Spinal cord (tissue), 9 donors: ENCODE measurements at regions not wholly inside any gene's neighbourhood (a gene's known extent, or its start where the extent isn't known, plus 50 kb on each side); places are given as distances from the start of the nearest gene placed in this dataset.
A peak's percentile ranks its signal among the peaks of the same experiment; 100 is the strongest.

ENCODE experiments used
- DNase-seq, 6 donors: peaks; one replicate each; pipeline versions ENCODE4 v3.0.0 to v3.0.0-alpha.2; 2013 to 2015; ENCODE audit warnings: low spot score in 6 of 6, low read depth in 4 of 6
- H3K27ac ChIP-seq: one replicate; pipeline ENCODE4 v1.5.1; 2013; ENCODE audit warnings: low read depth, low read length, control low read depth
- H3K27me3 ChIP-seq: one replicate; pipeline ENCODE4 v1.6.1; 2013; ENCODE audit warnings: low read length; ENCODE audit not compliant: control insufficient read depth, insufficient read depth
- H3K36me3 ChIP-seq: one replicate; pipeline ENCODE4 v1.6.1; 2013; ENCODE audit warnings: low read length; ENCODE audit not compliant: control insufficient read depth, insufficient read depth
- H3K4me1 ChIP-seq: one replicate; pipeline ENCODE4 v1.6.1; 2013; ENCODE audit warnings: low read length; ENCODE audit not compliant: control insufficient read depth, insufficient read depth
- H3K4me3 ChIP-seq: one replicate; pipeline ENCODE4 v1.5.1; 2013; ENCODE audit warnings: low read depth, low read length, control low read depth
- H3K9me3 ChIP-seq: one replicate; pipeline ENCODE4 v1.6.1; 2013; ENCODE audit warnings: low read length; ENCODE audit not compliant: control insufficient read depth, insufficient read depth
- WGBS: methylation state at CpG from one replicate; pipeline ENCODE4 v1.1.5; 2013; ENCODE audit warnings: missing lambda C conversion rate; ENCODE audit not compliant: insufficient coverage; 5-methylcytosine and 5-hydroxymethylcytosine counted together
- donor health status: healthy.

GRCh38 chr17:56057869-56058268, 95.4 kb upstream of the ANKFN1 start:
- no peak for DNase-seq
- no peak overlapping the region for H3K4me3 ChIP-seq
- H3K9me3 ChIP-seq, result no peaks in the 10 kb centered on the region
- H3K4me1 ChIP-seq, result no peaks in the 10 kb centered on the region
- H3K36me3 ChIP-seq, result no peaks in the 10 kb centered on the region
- no CpG with 5 or more reads among the region's 3 CpGs for WGBS
- no peaks in the 10 kb centered on the region for H3K27me3 ChIP-seq
- H3K27ac ChIP-seq, result no peak overlapping the region

DNA sequence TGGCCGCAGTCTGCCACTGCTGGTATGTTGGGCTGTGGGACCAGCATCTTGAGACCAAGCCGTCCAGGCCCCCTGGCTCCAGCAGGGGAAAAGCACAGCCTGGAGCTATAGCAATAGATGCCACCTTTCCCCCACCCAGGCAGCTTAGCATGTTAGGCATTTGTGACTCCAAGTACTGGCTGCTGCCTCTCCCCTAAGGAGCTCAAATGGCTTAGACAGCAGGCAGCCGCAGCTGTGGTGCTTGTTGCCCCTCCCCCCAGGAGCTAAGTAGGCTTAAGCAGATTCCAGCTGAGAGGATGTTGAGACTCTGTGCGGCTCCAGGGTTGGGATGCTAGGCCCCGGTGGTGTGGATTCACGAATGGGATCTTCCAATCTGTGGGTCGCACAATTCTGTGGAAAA, 88.8 kb upstream of the ANKFN1 start:
- no peak overlapping the region for H3K27ac ChIP-seq
- no peaks in the 10 kb centered on the region for H3K36me3 ChIP-seq
- no peak overlapping the region for H3K4me3 ChIP-seq
- no peaks in the 10 kb centered on the region for H3K27me3 ChIP-seq
- DNase-seq, result no peak
- H3K4me1 ChIP-seq, result no peaks in the 10 kb centered on the region
- WGBS, result 64% methylated on average over 6 of the region's 7 CpGs
- no peaks in the 10 kb centered on the region for H3K9me3 ChIP-seq

DNA sequence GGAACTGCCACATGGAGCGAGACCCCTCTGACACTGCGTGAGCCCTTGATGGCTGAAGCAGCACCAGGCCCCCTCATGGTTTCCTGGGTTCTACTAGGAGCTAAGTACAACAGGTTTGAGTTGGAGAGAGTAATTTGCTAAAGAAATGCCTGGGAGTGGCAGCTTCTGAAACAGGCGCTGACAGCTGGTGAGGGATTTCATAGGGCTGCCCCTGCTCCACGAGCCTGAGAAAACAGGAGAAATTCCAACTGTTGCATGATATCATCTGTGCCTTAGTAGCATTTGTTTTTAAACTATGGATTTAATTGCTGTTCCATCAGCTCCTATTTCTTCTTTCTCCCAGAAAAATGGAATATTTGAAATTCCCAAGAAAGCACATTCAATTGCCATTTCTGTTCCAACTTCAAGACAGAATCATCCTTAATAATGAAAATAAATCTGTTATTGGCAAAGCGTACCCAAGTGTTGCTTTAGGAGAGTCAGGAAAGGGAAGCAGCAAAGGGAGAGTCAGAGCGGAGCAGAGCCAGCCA, 78.8 kb upstream of the ANKFN1 start:
- DNase-seq, result peak in 2 of 6 donors; percentile 1 to 69
- Histone ChIP-seq H3K27me3 (no peaks in the 10 kb centered on the region), H3K36me3 (no peaks in the 10 kb centered on the region), H3K4me3 (no peak overlapping the region), H3K9me3 (no peaks in the 10 kb centered on the region), H3K4me1 (no peaks in the 10 kb centered on the region), H3K27ac (no peak overlapping the region)
- 80% methylated on average over 4 of the region's 6 CpGs for WGBS

DNA sequence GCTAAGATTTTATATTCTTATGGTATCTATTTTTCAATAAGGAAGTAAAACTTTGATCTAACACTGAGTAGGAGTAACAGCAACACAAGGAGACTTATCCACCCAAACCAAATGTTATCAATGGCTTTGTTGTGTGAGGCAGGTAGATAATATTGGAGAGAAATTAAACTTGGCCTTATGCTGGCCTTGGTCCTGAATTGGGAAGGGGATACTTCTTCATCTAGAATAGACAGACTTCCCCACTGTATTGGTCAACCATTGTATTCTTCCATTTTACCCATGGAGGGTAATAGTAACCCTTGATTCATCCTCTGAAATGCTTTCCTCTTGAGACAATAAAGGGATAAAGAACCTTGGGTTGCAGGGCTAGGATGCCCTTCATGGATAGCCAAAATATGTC, 76.3 kb upstream of the ANKFN1 start:
- no peak overlapping the region for H3K4me3 ChIP-seq
- no peaks in the 10 kb centered on the region for H3K9me3 ChIP-seq
- no peaks in the 10 kb centered on the region for H3K27me3 ChIP-seq
- H3K27ac ChIP-seq, result no peak overlapping the region
- H3K36me3 ChIP-seq, result no peaks in the 10 kb centered on the region
- no peaks in the 10 kb centered on the region for H3K4me1 ChIP-seq
- DNase-seq, result no peak

DNA sequence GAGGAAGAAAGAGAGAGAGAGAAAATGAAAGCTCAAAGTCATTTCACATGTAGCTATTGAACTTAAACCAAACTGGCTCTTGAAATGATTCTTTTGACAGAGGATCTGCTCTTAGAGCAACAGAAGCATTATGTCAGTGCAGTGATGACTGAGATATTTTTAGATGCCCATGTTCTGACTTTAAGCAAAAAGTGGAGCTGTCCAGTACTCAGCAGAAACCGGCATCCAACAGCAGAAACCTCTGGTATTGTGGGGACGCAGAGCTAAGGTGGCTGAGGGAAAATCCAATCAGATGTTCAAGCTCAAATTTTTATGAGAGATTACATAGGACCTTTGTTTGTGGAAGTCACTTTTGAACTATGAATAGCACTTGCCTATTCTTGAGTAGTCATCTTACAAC, 69.8 kb upstream of the ANKFN1 start:
- H3K36me3 ChIP-seq, result no peaks in the 10 kb centered on the region
- DNase-seq, result peak in 1 of 6 donors; percentile 25
- no peak overlapping the region for H3K27ac ChIP-seq
- H3K9me3 ChIP-seq, result no peaks in the 10 kb centered on the region
- H3K27me3 ChIP-seq, result no peaks in the 10 kb centered on the region
- H3K4me3 ChIP-seq, result no peak overlapping the region
- H3K4me1 ChIP-seq, result no peaks in the 10 kb centered on the region
- 75% methylated on average over 1 of the region's 2 CpGs for WGBS

DNA sequence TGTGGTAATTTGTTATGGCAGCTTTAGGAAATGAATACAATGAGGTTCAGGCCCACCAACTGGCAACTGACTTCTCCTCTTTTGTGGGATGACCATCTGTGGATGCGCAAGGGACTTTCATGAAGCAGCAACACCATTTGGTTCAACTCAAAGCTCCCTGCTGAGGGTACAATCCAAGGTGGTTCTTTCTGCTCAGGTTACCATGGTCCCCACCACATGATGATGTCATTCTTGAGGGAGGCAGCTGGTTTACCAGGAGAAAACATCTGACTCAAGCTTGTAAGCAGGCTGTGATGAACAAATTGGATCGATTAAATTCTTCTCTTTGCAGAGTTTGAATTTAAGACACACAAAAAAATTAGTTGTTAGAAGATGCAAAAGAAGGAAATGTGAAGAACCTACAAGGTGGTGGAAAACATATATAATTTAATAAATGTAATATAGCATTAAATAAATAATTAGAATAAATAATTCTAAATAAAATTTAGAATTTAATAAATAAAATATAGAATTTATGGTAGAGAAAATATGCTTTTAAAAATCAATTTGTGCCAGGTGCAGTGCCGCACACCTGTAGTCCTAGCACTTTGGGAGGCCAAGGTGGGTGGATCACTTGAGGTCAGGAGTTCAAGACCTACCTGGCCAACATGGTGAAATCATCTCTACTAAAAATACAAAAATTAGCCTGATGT, 67.6 kb upstream of the ANKFN1 start:
- no peak overlapping the region for H3K4me3 ChIP-seq
- no peaks in the 10 kb centered on the region for H3K9me3 ChIP-seq
- DNase-seq, result no peak
- 100% methylated on average over 1 of the region's 3 CpGs for WGBS
- H3K27me3 ChIP-seq, result no peaks in the 10 kb centered on the region
- no peaks in the 10 kb centered on the region for H3K4me1 ChIP-seq
- no peak overlapping the region for H3K27ac ChIP-seq
- H3K36me3 ChIP-seq, result no peaks in the 10 kb centered on the region

DNA sequence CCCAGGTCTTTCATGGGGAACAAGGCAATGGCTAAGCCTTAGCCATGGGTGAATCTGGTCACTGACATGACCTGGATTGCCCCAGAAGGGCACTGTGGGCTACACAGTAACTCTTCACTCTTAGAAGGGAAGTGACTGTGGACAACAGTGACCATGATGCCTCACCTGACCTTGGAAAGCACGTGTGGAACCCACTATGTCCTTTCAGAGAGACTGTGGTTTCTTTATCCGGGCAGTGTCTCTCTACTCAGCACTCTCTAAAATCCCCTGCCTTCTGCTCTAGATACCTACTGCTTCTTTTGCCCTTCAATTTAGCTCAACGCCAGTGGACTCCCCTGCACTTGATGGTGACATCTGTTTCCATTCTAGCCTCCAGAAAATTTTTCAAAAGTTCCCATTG, 66.1 kb upstream of the ANKFN1 start:
- Histone ChIP-seq H3K36me3 (no peaks in the 10 kb centered on the region), H3K9me3 (no peaks in the 10 kb centered on the region), H3K27ac (no peak overlapping the region), H3K4me3 (no peak overlapping the region), H3K27me3 (no peaks in the 10 kb centered on the region), H3K4me1 (no peaks in the 10 kb centered on the region)
- no peak for DNase-seq
- WGBS, result 74% methylated on average over 3 of the region's 3 CpGs

- no peak overlapping the region for H3K27ac ChIP-seq
- H3K36me3 ChIP-seq, result no peaks in the 10 kb centered on the region
- no peaks in the 10 kb centered on the region for H3K27me3 ChIP-seq
- no peak for DNase-seq
- no peak overlapping the region for H3K4me3 ChIP-seq
- H3K9me3 ChIP-seq, result no peaks in the 10 kb centered on the region
- no peaks in the 10 kb centered on the region for H3K4me1 ChIP-seq
- WGBS, result no CpG with 5 or more reads among the region's 3 CpGs
Observed at GRCh38 chr17:56096026-56096810, 57.1 kb upstream of the ANKFN1 start.

DNA sequence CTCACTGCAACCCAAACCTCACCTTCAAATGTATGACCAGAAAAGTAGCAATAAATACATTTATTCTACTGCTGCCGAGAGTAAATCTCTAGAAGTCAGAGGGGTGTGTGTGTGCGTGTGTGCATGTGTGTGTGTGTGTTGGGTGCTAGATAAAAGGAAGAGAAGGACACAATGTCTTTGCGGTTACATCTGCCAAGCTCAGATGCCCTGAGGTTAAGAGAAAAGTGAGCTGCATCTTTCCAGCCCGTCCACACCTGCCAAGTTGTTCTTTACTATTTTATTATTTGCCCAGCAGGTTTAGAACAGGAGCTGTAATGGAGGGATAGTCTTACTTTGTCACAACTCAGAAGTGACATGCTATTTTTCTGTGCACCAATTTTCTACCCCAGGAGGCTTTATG, 54.5 kb upstream of the ANKFN1 start:
- Histone ChIP-seq H3K9me3 (no peaks in the 10 kb centered on the region), H3K36me3 (no peaks in the 10 kb centered on the region), H3K27ac (no peak overlapping the region), H3K27me3 (no peaks in the 10 kb centered on the region), H3K4me1 (no peaks in the 10 kb centered on the region), H3K4me3 (no peak overlapping the region)
- no peak for DNase-seq
- WGBS, result 83% methylated on average over 1 of the region's 4 CpGs

DNA sequence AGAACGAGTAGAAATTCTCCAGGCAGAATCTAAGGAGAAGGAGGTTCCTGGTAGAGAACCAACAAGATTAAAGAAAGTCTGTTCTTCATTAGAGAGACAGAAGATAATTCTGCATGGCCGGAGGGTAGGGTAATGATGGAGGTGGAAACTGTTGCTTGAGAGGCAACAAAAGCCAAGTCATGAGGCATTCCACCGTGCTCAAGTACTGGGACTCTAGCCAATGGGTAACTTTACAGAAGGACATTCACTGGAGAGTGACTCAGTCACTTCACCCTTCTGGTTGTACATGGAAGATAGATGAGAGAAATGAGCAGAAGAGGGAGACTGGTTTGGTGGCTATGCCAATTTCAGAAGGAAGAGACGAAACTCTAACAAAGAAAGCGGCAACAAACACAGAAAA, 53.6 kb upstream of the ANKFN1 start:
- H3K4me1 ChIP-seq, result no peaks in the 10 kb centered on the region
- DNase-seq, result no peak
- H3K9me3 ChIP-seq, result no peaks in the 10 kb centered on the region
- H3K36me3 ChIP-seq, result no peaks in the 10 kb centered on the region
- H3K27me3 ChIP-seq, result no peaks in the 10 kb centered on the region
- H3K27ac ChIP-seq, result no peak overlapping the region
- 67% methylated on average over 3 of the region's 5 CpGs for WGBS
- no peak overlapping the region for H3K4me3 ChIP-seq
